Cardiac muscle cell (in vitro differentiated cells and primary cell): ENCODE measurements at regions not wholly inside any gene's neighbourhood (a gene's known extent, or its start where the extent isn't known, plus 50 kb on each side); places are given as distances from the start of the nearest gene placed in this dataset.

ENCODE experiments used
- DNase-seq, 2 donors: peaks; one replicate each; pipeline versions ENCODE4 v3.0.0 to v3.0.0-alpha.2; 2010 to 2017; ENCODE audit warnings: low read depth in 1 of 2, low spot score in 1 of 2
- H3K27ac ChIP-seq: fragments of 200-600 bp; sonication (generic); 2 replicates; pipeline ENCODE4 v1.5.1; 2016
- H3K27me3 ChIP-seq: fragments of 200-600 bp; sonication (generic); 2 replicates; pipeline ENCODE4 v1.6.0; 2016; ENCODE audit warnings: control low read depth
- H3K36me3 ChIP-seq: fragments of 200-600 bp; sonication (generic); 2 replicates; pipeline ENCODE4 v1.5.1; 2016; ENCODE audit warnings: control low read depth
- H3K4me1 ChIP-seq: fragments of 200-600 bp; sonication (generic); 2 replicates; pipeline ENCODE4 v1.8.1; 2017; ENCODE audit warnings: low read depth, mild to moderate bottlenecking, mixed run types
- H3K4me3 ChIP-seq: fragments of 200-600 bp; sonication (generic); 2 replicates; pipeline ENCODE4 v1.5.1; 2016; ENCODE audit warnings: mild to moderate bottlenecking
- H3K9me3 ChIP-seq: fragments of 200-600 bp; sonication (generic); 2 replicates; pipeline ENCODE4 v1.5.1; 2017; ENCODE audit warnings: low read depth, mild to moderate bottlenecking, control low read depth
- TF ChIP-seq, protein P1 (sequence below): IDR thresholded peaks from 2 replicates; pipeline ENCODE4 v1.5.1; 2012; ENCODE audit warnings: low read depth, mild to moderate bottlenecking, low read length

DNA sequence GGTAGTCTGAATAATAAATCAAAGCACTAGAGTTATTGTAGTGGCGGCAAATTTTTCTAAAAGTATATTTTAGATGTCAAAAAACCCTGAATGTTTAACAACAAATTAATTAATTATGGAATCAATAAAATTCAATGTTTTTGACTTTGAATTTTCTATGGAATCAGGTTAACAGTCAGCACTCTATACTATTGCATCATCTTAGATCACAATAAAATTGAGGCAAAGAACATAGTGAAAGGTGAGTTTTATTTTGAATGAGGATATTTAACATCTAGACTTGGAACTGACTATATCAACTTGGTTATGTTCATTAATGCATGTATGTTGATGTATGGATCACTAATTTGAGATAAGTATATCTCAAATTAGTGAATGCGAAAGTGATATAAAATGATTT lies 148.5 kb downstream of the TNFSF18 start:
- no peak overlapping the region for H3K4me3 ChIP-seq
- H3K9me3 ChIP-seq, result no peaks in the 10 kb centered on the region
- no peak for DNase-seq
- TF ChIP-seq, protein P1, sequence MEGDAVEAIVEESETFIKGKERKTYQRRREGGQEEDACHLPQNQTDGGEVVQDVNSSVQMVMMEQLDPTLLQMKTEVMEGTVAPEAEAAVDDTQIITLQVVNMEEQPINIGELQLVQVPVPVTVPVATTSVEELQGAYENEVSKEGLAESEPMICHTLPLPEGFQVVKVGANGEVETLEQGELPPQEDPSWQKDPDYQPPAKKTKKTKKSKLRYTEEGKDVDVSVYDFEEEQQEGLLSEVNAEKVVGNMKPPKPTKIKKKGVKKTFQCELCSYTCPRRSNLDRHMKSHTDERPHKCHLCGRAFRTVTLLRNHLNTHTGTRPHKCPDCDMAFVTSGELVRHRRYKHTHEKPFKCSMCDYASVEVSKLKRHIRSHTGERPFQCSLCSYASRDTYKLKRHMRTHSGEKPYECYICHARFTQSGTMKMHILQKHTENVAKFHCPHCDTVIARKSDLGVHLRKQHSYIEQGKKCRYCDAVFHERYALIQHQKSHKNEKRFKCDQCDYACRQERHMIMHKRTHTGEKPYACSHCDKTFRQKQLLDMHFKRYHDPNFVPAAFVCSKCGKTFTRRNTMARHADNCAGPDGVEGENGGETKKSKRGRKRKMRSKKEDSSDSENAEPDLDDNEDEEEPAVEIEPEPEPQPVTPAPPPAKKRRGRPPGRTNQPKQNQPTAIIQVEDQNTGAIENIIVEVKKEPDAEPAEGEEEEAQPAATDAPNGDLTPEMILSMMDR, result no peak
- no peaks in the 10 kb centered on the region for H3K4me1 ChIP-seq
- no peak overlapping the region for H3K27ac ChIP-seq
- no peaks in the 10 kb centered on the region for H3K27me3 ChIP-seq
- no peaks in the 10 kb centered on the region for H3K36me3 ChIP-seq

DNA sequence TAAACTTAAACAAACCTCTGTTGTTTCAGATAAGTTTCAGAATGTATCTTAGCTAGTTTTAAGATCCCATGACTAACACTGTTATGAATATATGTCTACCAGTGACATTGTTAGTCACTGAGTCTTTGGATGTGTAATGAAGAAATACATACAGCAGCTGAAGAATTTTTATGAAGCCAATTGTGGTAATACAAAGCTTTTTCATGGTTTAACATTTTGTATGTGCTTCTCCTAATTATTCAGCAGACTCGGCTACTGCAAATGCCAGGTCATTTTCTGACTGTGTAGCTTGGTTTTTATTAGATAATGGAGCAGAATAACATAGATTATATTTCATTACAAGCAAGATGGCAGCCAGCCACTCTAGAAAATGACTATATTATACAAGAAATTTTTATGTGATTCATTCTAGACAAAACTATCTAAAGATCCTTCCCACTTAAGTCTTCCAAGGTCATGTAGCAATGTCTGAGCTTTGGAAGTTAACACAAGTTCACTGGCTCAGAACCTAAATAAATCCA lies 147.8 kb downstream of the TNFSF18 start:
- H3K4me1 ChIP-seq, result no peaks in the 10 kb centered on the region
- H3K27me3 ChIP-seq, result no peaks in the 10 kb centered on the region
- no peak overlapping the region for H3K4me3 ChIP-seq
- no peaks in the 10 kb centered on the region for H3K36me3 ChIP-seq
- H3K9me3 ChIP-seq, result no peaks in the 10 kb centered on the region
- TF ChIP-seq, protein P1, result no peak
- no peak for DNase-seq
- no peak overlapping the region for H3K27ac ChIP-seq

DNA sequence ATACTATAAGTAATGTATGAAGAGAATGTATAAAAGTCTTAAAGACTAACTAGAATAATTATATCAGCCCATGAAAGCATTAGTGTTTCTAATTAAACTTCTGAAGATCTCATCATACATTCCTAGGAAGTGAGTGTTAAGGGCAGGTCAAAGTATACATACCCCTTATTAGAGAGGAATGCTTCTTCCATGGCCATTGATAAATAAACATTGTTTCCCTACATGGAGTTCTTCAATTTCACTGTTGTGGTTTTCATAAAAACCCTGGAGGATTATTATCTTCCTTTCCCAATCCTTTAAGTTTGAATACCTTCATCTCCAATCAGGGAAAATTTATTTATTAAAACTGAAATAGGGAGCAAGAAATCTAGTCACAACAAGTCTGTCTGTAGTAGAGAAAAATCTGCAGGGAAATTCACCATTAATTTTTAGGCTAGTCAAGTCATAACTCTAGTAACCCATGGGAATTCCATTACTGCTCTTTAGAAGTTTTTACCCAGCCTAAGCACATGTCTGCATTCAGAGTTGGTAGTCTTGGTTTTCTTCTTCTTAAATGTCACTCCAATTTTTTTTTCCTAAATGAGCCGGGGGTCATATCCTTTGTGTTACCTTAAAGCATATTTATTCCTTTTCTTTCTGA lies 147.0 kb downstream of the TNFSF18 start:
- TF ChIP-seq, protein P1, result no peak
- H3K36me3 ChIP-seq, result no peaks in the 10 kb centered on the region
- no peaks in the 10 kb centered on the region for H3K4me1 ChIP-seq
- no peaks in the 10 kb centered on the region for H3K27me3 ChIP-seq
- DNase-seq, result no peak
- no peak overlapping the region for H3K4me3 ChIP-seq
- H3K27ac ChIP-seq, result no peak overlapping the region
- no peaks in the 10 kb centered on the region for H3K9me3 ChIP-seq

DNA sequence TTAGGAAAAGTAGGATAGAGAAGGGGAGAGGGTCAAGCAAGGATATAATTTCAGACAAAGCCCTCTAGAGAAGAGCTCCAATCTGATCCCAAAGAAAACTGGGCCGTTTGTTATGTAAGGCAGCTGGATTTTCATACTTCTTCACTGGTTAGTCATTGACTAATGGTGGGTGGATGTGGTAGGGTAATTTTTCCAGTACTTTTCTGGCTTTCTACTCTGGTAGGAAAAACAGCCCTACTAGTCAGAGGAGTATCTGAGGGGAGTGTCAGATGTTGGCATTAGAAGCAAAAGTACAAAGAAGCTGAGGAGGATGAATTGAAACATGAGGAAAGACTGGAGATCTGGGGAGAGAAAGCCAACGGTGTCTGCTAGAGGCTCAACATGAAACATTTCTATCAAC lies 145.3 kb downstream of the TNFSF18 start:
- no peaks in the 10 kb centered on the region for H3K4me1 ChIP-seq
- no peak overlapping the region for H3K27ac ChIP-seq
- no peak for DNase-seq
- TF ChIP-seq, protein P1, result no peak
- no peaks in the 10 kb centered on the region for H3K27me3 ChIP-seq
- H3K4me3 ChIP-seq, result no peak overlapping the region
- no peaks in the 10 kb centered on the region for H3K36me3 ChIP-seq
- no peaks in the 10 kb centered on the region for H3K9me3 ChIP-seq

DNA sequence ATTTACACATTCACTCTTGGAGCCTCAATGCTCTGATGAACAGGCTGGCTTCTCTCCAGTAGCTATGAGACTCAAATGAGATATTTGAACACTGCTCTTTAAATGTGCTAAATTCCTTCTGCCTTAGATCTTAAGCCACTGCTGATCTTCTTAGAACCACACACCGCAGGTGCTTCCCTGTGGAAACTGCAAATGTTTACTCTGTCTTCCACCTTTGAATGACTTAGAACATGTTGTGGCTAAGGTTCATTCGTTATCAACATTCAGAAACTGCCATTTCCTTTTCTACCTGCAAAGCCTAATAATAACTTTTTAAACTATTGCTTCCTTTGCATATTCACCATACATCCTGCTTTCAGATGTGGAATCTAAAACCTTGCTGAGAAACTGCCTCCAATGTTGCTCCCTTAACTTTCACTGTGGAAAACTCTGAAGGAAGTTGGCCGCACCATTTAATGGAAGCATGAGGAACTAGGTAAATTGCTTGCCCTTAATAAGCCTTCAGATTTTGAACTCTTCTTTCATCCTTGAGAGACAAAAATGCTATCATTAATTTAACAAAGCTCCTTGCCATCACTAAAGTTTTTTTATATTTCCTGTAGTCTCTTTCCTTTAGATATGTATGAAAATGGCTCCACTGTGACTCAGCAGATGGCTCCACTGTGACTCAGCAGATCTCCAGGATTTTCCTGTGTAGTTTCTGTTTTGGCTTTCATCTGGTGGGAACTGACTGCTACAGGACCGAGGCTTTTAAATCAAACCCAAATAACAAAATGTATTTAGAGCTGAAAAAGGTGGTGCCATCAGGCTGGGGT lies 143.8 kb downstream of the TNFSF18 start:
- Histone ChIP-seq H3K4me3 (no peak overlapping the region), H3K9me3 (no peaks in the 10 kb centered on the region), H3K27me3 (no peaks in the 10 kb centered on the region), H3K36me3 (no peaks in the 10 kb centered on the region), H3K4me1 (no peaks in the 10 kb centered on the region), H3K27ac (no peak overlapping the region)
- TF ChIP-seq, protein P1, result no peak
- peak in 1 of 2 donors; percentile 75 for DNase-seq
